Adrenal gland (tissue), 5 donors: ENCODE measurements at regions not wholly inside any gene's neighbourhood (a gene's known extent, or its start where the extent isn't known, plus 50 kb on each side); places are given as distances from the start of the nearest gene placed in this dataset.

Source experiments
- CTCF ChIP-seq, 6 experiments: fragments of 450-650 bp in 4 of 6; fragments of 200-600 bp in 2 of 6; sonication (generic) in 1 of 6; IDR thresholded peaks; 1 replicate in 5 of 6; 2 replicates in 1 of 6; pipeline versions ENCODE4 v1.5.1 to v1.8.0; 2016 to 2021; ENCODE audit warnings: antibody characterized with exemption in 6 of 6, mild to moderate bottlenecking in 2 of 6, moderate library complexity in 1 of 6
- POLR2A ChIP-seq, 2 donors: fragments of 450-650 bp; IDR thresholded peaks; one replicate each; pipeline ENCODE4 v1.6.1; 2017; ENCODE audit warnings: antibody characterized with exemption in 2 of 2, mild to moderate bottlenecking in 2 of 2, moderate library complexity in 1 of 2
- donor health status: DM: no; HTN: no; CAD: no.

- no peak for TF ChIP-seq CTCF (IDR thresholded peaks at IDR 0.05)
- no peak for TF ChIP-seq POLR2A (IDR thresholded peaks at IDR 0.05)
These were observed 1401.4 kb upstream of the PRMT6 start for GRCh38 chr1:105655032-105655431.
